CD8-positive, alpha-beta memory T cell (primary cell): ENCODE measurements at regions not wholly inside any gene's neighbourhood (a gene's known extent, or its start where the extent isn't known, plus 50 kb on each side); places are given as distances from the start of the nearest gene placed in this dataset.

ENCODE experiments used
- CTCF ChIA-PET: fragments of 350-600 bp; sonication (Branson Sonifier 250); formaldehyde crosslinking; loops from one replicate; lab custom pipeline; 2021; ENCODE audit warnings: antibody characterized with exemption; lab: Charles Lee
- POLR2A ChIA-PET: fragments of 350-600 bp; sonication (Branson Sonifier 250); formaldehyde crosslinking; loops from one replicate; lab custom pipeline; 2021; ENCODE audit warnings: antibody characterized with exemption; lab: Charles Lee
- DNase-seq, 5 donors: peaks; one replicate each; pipeline versions ENCODE4 v3.0.0 to v3.0.0-alpha.2; 2020 to 2022; ENCODE audit warnings: mixed read lengths in 1 of 5
- H3K27ac ChIP-seq: one replicate; pipeline ENCODE4 v1.7.0; 2013; ENCODE audit warnings: low read depth, mild to moderate bottlenecking, low read length, moderate library complexity
- H3K27me3 ChIP-seq: 2 replicates; pipeline ENCODE4 v1.7.0; 2013; ENCODE audit warnings: low read length, mild to moderate bottlenecking; ENCODE audit not compliant: insufficient read depth, poor library complexity, severe bottlenecking
- H3K36me3 ChIP-seq: 2 replicates; pipeline ENCODE4 v1.7.0; 2013; ENCODE audit warnings: mild to moderate bottlenecking, low read length, moderate library complexity; ENCODE audit not compliant: insufficient read depth
- H3K4me1 ChIP-seq: 2 replicates; pipeline ENCODE4 v1.7.0; 2013; ENCODE audit warnings: mild to moderate bottlenecking, low read length, moderate library complexity; ENCODE audit not compliant: insufficient read depth
- H3K4me3 ChIP-seq: 2 replicates; pipeline ENCODE4 v1.7.0; 2013; ENCODE audit warnings: mild to moderate bottlenecking, low read length
- H3K9me3 ChIP-seq: 2 replicates; pipeline ENCODE4 v1.7.0; 2013; ENCODE audit warnings: mild to moderate bottlenecking, low read length
- H3K27ac Mint-ChIP-seq, 8 donors: one replicate each; pipeline ENCODE4 v1.8.0; 2020 to 2021; ENCODE audit warnings: mixed read lengths in 8 of 8, mild to moderate bottlenecking in 6 of 8, inconsistent platforms in 3 of 8, moderate library complexity in 3 of 8
- H3K27me3 Mint-ChIP-seq, 2 donors: one replicate each; pipeline ENCODE4 v1.8.0; 2020 to 2021; ENCODE audit warnings: mixed read lengths in 2 of 2, mild to moderate bottlenecking in 1 of 2, moderate library complexity in 1 of 2
- H3K36me3 Mint-ChIP-seq, 3 donors: one replicate each; pipeline ENCODE4 v1.8.0; 2020 to 2021; ENCODE audit warnings: mixed read lengths in 3 of 3, inconsistent platforms in 1 of 3, mild to moderate bottlenecking in 1 of 3
- H3K4me1 Mint-ChIP-seq, 3 donors: one replicate each; pipeline ENCODE4 v1.8.0; 2020 to 2021; ENCODE audit warnings: mixed read lengths in 3 of 3, inconsistent platforms in 1 of 3, mild to moderate bottlenecking in 1 of 3
- H3K4me3 Mint-ChIP-seq, 7 donors: one replicate each; pipeline ENCODE4 v1.8.0; 2020 to 2021; ENCODE audit warnings: mixed read lengths in 7 of 7, mild to moderate bottlenecking in 6 of 7, moderate library complexity in 4 of 7, inconsistent platforms in 2 of 7
- H3K9me3 Mint-ChIP-seq, 5 donors: one replicate each; pipeline ENCODE4 v1.8.0; 2020 to 2022; ENCODE audit warnings: mixed read lengths in 5 of 5, mild to moderate bottlenecking in 3 of 5, moderate library complexity in 2 of 5, inconsistent platforms in 1 of 5

DNA sequence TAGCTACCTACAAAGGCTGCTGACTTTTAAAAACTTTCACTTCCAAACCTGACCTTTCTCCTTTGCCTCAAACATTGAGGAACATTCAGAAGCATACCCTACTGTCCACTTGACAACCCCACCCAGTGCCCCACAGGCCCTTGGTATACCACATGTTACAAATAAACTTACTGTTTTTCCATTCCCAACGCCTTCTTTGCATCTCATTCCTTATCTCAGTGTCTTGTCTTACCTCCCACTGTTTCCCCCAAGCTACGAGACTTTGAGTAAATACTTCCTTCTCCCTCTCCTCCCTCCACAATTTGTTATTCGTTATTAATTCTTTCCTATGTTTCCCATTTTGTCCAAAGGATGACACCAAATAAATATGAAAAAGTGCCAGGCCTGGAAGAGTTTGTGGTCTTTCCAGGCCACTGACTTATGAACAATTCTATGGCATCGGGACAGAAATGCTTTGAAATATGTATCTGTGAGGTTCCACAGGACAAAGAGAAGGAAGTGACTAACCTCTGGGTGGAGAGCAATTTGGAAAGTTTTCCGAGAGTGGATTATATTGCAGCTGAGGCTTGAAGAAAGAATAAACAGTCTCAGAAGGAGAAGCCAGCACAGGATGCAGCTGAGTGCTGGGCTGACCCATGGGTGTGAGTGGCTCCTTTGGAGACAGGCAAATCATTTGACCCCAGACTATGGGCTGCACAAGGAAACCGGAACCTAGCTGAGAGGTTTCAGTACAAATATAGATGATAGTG is 409.0 kb downstream of the LPIN1 start:
- no peak for DNase-seq
- peaks cover 0 to 4% (median 0%) of the 10 kb centered on the region in 5 donors for H3K9me3 Mint-ChIP-seq
- Histone ChIP-seq H3K36me3 (no peaks in the 10 kb centered on the region), H3K4me1 (no peaks in the 10 kb centered on the region), H3K9me3 (no peaks in the 10 kb centered on the region), H3K27me3 (no peaks in the 10 kb centered on the region), H3K4me3 (no peak overlapping the region), H3K27ac (no peak overlapping the region)
- no peak overlapping the region for H3K4me3 Mint-ChIP-seq
- peaks cover 0 to 3% (median 0%) of the 10 kb centered on the region in 3 donors for H3K36me3 Mint-ChIP-seq
- POLR2A ChIA-PET, result no interaction called here
- H3K27ac Mint-ChIP-seq, result no peak overlapping the region
- peaks cover 6 to 9% of the 10 kb centered on the region in 2 donors for H3K27me3 Mint-ChIP-seq
- H3K4me1 Mint-ChIP-seq, result no peaks in the 10 kb centered on the region
- CTCF ChIA-PET, result no interaction called here

DNA sequence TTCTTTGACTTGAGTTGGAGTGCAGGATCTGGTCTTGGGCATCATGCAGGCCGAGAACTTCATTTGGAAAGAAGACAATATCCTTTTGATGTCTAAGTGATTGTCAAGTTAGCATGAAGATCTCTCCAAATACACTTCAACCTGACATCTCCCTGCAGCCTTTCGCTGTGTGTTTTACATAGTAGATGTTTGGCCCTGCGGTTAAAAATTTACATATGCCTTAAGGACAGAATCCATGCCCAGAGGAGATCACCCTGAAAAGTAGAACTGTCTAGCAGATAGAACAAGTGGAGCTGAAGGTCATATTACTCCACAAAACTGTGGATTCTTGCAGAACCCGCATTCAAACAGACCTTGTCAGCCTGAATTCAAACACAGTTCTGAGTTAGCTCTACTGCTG is 409.9 kb downstream of the LPIN1 start:
- Histone ChIP-seq H3K27ac (no peak overlapping the region), H3K36me3 (no peaks in the 10 kb centered on the region), H3K4me3 (no peak overlapping the region), H3K4me1 (no peaks in the 10 kb centered on the region), H3K9me3 (no peaks in the 10 kb centered on the region), H3K27me3 (no peaks in the 10 kb centered on the region)
- no peaks in the 10 kb centered on the region for H3K4me1 Mint-ChIP-seq
- peaks cover 0 to 5% (median 3%) of the 10 kb centered on the region in 3 donors for H3K36me3 Mint-ChIP-seq
- peaks cover 4% of the 10 kb centered on the region in 2 donors for H3K27me3 Mint-ChIP-seq
- H3K4me3 Mint-ChIP-seq, result no peak overlapping the region
- DNase-seq, result no peak
- no peak overlapping the region for H3K27ac Mint-ChIP-seq
- ChIA-PET POLR2A (no interaction called here), CTCF (no interaction called here)
- H3K9me3 Mint-ChIP-seq, result peaks cover 0 to 4% (median 0%) of the 10 kb centered on the region in 5 donors

DNA sequence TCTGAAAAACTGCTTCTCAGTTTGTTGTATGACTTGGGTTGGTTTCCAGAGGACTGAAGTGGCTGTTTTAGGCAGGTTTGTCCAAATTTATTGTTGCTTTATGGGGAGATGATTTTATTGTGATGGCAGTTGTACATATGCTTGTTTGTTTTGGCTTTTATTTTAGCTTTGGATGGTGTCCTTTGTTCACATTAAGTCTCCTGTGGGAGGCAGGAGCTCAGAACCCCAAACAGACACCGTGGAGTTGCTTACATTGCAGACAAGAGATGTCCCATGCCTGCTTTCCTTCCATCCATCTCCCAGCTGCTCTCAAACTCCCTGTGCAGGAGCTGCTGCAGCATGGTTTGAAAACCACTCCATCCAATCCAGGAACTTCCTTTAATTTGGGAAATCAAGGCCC is 414.7 kb downstream of the LPIN1 start:
- H3K9me3 Mint-ChIP-seq, result peaks cover 0 to 4% (median 0%) of the 10 kb centered on the region in 5 donors

DNA sequence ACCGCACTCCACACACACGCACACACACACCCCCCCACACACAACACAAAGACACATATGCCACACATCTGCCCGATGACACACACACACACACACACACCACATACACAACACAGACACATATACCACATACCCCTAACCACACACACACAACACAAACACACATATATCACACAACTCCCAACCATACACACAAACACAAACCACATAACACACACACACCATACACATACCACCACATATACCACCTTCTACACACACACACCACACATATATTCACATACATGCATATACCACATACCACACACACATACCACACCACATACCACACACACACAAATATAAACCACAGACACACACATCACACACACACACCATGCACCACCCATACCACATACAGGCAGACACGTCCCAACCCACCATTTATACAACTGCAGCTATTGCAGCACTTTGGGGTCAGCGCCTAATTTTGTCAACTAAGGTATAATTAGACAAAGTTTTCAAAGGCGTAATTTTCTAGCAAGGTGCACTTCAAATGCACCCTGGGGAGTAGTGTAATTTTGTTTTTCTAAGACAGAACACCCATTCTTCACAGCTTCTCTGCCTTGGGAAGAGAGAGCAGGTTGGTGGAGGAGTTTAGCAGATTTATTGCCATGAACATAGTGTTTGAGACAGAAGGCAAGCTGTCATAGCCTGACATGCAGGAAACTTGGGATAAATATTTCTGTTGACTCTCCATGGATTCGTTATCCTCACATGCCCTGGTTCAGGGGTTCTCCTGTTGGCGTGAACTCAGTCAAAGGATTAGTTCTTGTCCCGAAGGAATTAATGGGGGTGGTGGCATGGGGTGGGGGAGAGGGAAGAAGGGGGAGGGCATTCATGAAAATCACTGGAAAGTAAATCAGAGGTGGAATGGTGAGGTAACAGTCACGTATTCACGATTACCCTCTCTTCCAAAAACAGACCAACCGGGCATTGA is 416.1 kb downstream of the LPIN1 start:
- H3K27me3 Mint-ChIP-seq, result peaks cover 2 to 10% of the 10 kb centered on the region in 2 donors
- DNase-seq, result no peak
- ChIA-PET POLR2A (no interaction called here), CTCF (no interaction called here)
- H3K9me3 ChIP-seq, result no peaks in the 10 kb centered on the region
- H3K27ac Mint-ChIP-seq, result no peak overlapping the region
- peaks cover 0 to 8% (median 0%) of the 10 kb centered on the region in 3 donors for H3K4me1 Mint-ChIP-seq
- H3K27ac ChIP-seq, result no peak overlapping the region
- no peak overlapping the region for H3K4me3 ChIP-seq
- peaks cover 0 to 5% (median 5%) of the 10 kb centered on the region in 3 donors for H3K36me3 Mint-ChIP-seq
- H3K27me3 ChIP-seq, result no peaks in the 10 kb centered on the region
- H3K4me3 Mint-ChIP-seq, result no peak overlapping the region
- H3K9me3 Mint-ChIP-seq, result peaks cover 0 to 4% (median 0%) of the 10 kb centered on the region in 5 donors
- H3K36me3 ChIP-seq, result no peaks in the 10 kb centered on the region
- no peaks in the 10 kb centered on the region for H3K4me1 ChIP-seq

More for the DNA sequence above, 414.7 kb downstream of the LPIN1 start:
- H3K9me3 ChIP-seq, result no peaks in the 10 kb centered on the region
- Mint-ChIP-seq H3K27me3 (peaks cover 2 to 10% of the 10 kb centered on the region in 2 donors), H3K4me3 (no peak overlapping the region), H3K36me3 (peaks cover 0 to 5% (median 5%) of the 10 kb centered on the region in 3 donors), H3K27ac (peak overlapping the region in 1 of 8 donors; percentile 17), H3K4me1 (peaks cover 0 to 8% (median 0%) of the 10 kb centered on the region in 3 donors)
- ChIA-PET POLR2A (no interaction called here), CTCF (interaction anchor here (1.5 kb wide), 1 partner anchor 48 kb away, joined by 3 read pairs; no protein-coding TSS in a partner anchor)
- no peak overlapping the region for H3K4me3 ChIP-seq
- no peak for DNase-seq
- H3K27me3 ChIP-seq, result no peaks in the 10 kb centered on the region
- H3K36me3 ChIP-seq, result no peaks in the 10 kb centered on the region
- H3K27ac ChIP-seq, result no peak overlapping the region
- no peaks in the 10 kb centered on the region for H3K4me1 ChIP-seq

DNA sequence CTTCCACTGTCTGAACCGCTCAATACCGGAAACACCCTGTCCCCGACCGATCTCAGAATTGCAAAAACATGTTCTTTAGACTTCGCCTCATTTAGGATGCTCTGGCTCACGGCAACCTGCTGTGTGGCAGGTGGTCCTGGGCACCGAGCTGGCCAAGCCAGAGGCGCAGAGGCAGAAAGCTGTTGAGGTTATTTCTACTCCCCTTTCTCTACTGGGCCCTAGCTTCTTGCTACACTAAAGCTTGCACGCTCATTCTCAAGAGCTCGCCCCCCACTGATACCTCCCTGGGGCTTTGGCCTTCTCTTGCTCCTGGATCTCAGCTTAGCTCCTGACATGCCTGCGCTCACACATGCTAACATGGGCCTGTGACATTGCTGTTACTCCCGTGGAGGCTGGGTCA is 417.4 kb downstream of the LPIN1 start:
- no peak overlapping the region for H3K27ac ChIP-seq
- H3K27me3 ChIP-seq, result no peaks in the 10 kb centered on the region
- H3K27me3 Mint-ChIP-seq, result peaks cover 2 to 10% of the 10 kb centered on the region in 2 donors
- H3K9me3 ChIP-seq, result no peaks in the 10 kb centered on the region
- no peak overlapping the region for H3K4me3 ChIP-seq
- peaks cover 3 to 17% (median 4%) of the 10 kb centered on the region in 3 donors for H3K4me1 Mint-ChIP-seq
- ChIA-PET CTCF (no interaction called here), POLR2A (no interaction called here)
- H3K36me3 ChIP-seq, result no peaks in the 10 kb centered on the region
- no peak overlapping the region for H3K4me3 Mint-ChIP-seq
- H3K9me3 Mint-ChIP-seq, result peaks cover 0 to 4% (median 0%) of the 10 kb centered on the region in 5 donors
- peaks cover 6% of the 10 kb centered on the region for H3K4me1 ChIP-seq
- peaks cover 0 to 5% (median 3%) of the 10 kb centered on the region in 3 donors for H3K36me3 Mint-ChIP-seq
- no peak overlapping the region for H3K27ac Mint-ChIP-seq
- no peak for DNase-seq

DNA sequence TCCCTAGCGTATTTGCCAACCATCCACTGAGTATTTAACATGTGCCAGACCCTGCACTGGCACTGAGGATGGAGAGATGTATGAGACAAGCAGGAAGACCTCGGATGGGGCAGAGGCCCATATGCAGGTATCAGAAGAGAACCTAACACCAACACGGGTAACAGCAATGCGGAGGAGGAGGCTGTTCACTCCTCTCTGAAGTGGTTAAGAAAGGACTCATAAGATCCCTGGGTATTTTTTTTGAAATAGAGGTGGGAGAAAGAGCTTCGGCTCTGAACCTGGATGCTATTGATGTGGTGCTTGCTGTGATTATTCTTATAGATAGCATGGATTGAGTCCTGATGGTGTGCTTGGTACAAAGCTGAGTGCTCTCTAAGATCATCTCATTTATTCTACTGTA is 418.3 kb downstream of the LPIN1 start:
- Mint-ChIP-seq H3K36me3 (peaks cover 0 to 5% (median 1%) of the 10 kb centered on the region in 3 donors), H3K9me3 (peaks cover 0 to 4% (median 0%) of the 10 kb centered on the region in 5 donors), H3K27ac (no peak overlapping the region), H3K27me3 (peaks cover 2 to 10% of the 10 kb centered on the region in 2 donors), H3K4me1 (peaks cover 11 to 26% (median 12%) of the 10 kb centered on the region in 3 donors), H3K4me3 (no peak overlapping the region)
- H3K4me1 ChIP-seq, result peaks cover 15% of the 10 kb centered on the region
- no peaks in the 10 kb centered on the region for H3K36me3 ChIP-seq
- H3K27me3 ChIP-seq, result no peaks in the 10 kb centered on the region
- no peak overlapping the region for H3K4me3 ChIP-seq
- ChIA-PET POLR2A (no interaction called here), CTCF (no interaction called here)
- DNase-seq, result no peak
- no peak overlapping the region for H3K27ac ChIP-seq
- H3K9me3 ChIP-seq, result no peaks in the 10 kb centered on the region

DNA sequence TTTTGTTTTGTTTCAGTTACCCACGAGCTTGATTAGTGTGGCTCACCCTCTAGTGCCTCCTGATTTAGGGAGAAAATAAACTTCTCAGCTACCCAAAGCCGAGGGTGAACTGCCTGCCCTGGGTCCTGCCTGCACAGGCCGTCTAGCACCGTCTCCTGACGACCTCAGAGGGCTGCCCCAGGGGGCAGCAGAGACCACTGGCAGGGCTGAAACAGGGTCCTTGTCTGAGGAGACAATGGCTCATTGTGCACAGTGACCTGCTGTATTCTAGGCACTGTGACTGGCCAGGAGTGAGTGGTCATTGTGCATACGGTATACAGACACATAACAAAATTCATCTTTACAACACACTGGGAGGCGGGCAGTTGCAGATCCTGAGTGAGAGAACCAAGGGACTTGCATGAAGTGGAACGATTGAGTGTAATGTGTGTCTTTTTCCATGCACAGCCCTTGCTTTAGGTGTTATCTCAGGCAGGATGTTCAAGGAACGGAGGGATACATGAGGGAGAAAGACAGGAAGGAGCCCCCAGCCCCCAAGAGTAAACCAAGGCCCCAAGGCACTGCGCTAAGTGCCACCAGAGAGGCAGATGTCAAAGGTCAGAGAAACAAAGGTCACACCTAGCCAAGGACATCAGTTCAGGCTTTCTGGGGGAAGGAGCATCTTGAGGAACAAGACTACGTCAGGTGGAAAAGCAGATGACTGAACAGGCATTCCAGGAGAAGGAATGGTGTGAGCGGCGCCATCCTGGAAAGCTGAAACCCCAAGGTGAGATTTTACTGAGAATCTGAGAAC is 421.3 kb downstream of the LPIN1 start:
- Mint-ChIP-seq H3K27me3 (peaks cover 2 to 10% of the 10 kb centered on the region in 2 donors), H3K4me3 (no peak overlapping the region), H3K36me3 (no peaks in the 10 kb centered on the region), H3K9me3 (no peaks in the 10 kb centered on the region), H3K4me1 (peaks cover 14 to 42% (median 16%) of the 10 kb centered on the region in 3 donors), H3K27ac (no peak overlapping the region)
- DNase-seq, result no peak
- ChIA-PET POLR2A (no interaction called here), CTCF (interaction anchor here (1.1 kb wide), 1 partner anchor 14 kb away, joined by 3 read pairs; no protein-coding TSS in a partner anchor)
- H3K4me1 ChIP-seq, result peaks cover 24% of the 10 kb centered on the region
- no peaks in the 10 kb centered on the region for H3K27me3 ChIP-seq
- no peak overlapping the region for H3K27ac ChIP-seq
- no peak overlapping the region for H3K4me3 ChIP-seq
- H3K9me3 ChIP-seq, result no peaks in the 10 kb centered on the region
- no peaks in the 10 kb centered on the region for H3K36me3 ChIP-seq
